GM18870 (cell line): ENCODE measurements at regions not wholly inside any gene's neighbourhood (a gene's known extent, or its start where the extent isn't known, plus 50 kb on each side); places are given as distances from the start of the nearest gene placed in this dataset.

Experiments used
- ATAC-seq: cut with Tn5 transposase; IDR thresholded peaks from one replicate; pipeline ENCODE4 v1.9.1; 2021; ENCODE audit warnings: moderate library complexity; ENCODE audit not compliant: unreplicated experiment

- ATAC-seq = no peak
Observed at GRCh38 chr1:110816945-110817344, 56.0 kb upstream of the CD53 start.

GRCh38 chr1:110811529-110811928 is 61.4 kb upstream of the CD53 start:
- no peak for ATAC-seq

GRCh38 chr1:110800079-110800478 is 72.9 kb upstream of the CD53 start:
- ATAC-seq = no peak

- no peak for ATAC-seq
Observed at GRCh38 chr1:110798691-110799256, 74.2 kb upstream of the CD53 start.

- no peak for ATAC-seq
Observed at GRCh38 chr1:110788673-110789072, 84.3 kb upstream of the CD53 start.

- ATAC-seq = peak; percentile 66
Observed at GRCh38 chr1:110787328-110788071, 85.4 kb upstream of the CD53 start.

- ATAC-seq = peak; percentile 24
Observed at GRCh38 chr1:110786802-110787327, 86.1 kb upstream of the CD53 start.

GRCh38 chr1:110785612-110786011 is 87.3 kb upstream of the CD53 start:
- ATAC-seq = no peak

GRCh38 chr1:110785055-110785454 is 87.9 kb upstream of the CD53 start:
- no peak for ATAC-seq

GRCh38 chr1:110783292-110783918 is 89.5 kb upstream of the CD53 start:
- no peak for ATAC-seq

GRCh38 chr1:110781525-110781924 is 91.4 kb upstream of the CD53 start:
- ATAC-seq = no peak

GRCh38 chr1:110780600-110781484 is 92.1 kb upstream of the CD53 start:
- ATAC-seq = no peak

- ATAC-seq = no peak
Observed at GRCh38 chr1:110779636-110780035, 93.3 kb upstream of the CD53 start.

GRCh38 chr1:110778821-110779220 is 94.1 kb upstream of the CD53 start:
- ATAC-seq = no peak

GRCh38 chr1:110777228-110777627 is 95.7 kb upstream of the CD53 start:
- ATAC-seq = no peak

GRCh38 chr1:110774398-110774797 is 98.5 kb upstream of the CD53 start:
- ATAC-seq = no peak

GRCh38 chr1:110773813-110774212 is 99.1 kb upstream of the KCNA3 start:
- no peak for ATAC-seq

- ATAC-seq = no peak
Observed at GRCh38 chr1:110771245-110772022, 96.7 kb upstream of the KCNA3 start.

GRCh38 chr1:110770832-110771231 is 96.1 kb upstream of the KCNA3 start:
- no peak for ATAC-seq

- no peak for ATAC-seq
Observed at GRCh38 chr1:110768605-110769004, 93.9 kb upstream of the KCNA3 start.

GRCh38 chr1:110766336-110766647 is 91.6 kb upstream of the KCNA3 start:
- ATAC-seq = no peak
